Spleen (tissue), 11 donors: ENCODE measurements at regions not wholly inside any gene's neighbourhood (a gene's known extent, or its start where the extent isn't known, plus 50 kb on each side); places are given as distances from the start of the nearest gene placed in this dataset.

Experiments
- DNase-seq: peaks from one replicate; pipeline ENCODE4 v3.0.0-alpha.2; 2020
- H3K27ac ChIP-seq, 8 donors: fragments of 200-600 bp; sonication (generic) in 7 of 8; 1 replicate in 4 of 8; 2 replicates in 4 of 8; pipeline versions ENCODE4 v1.5.0 to v1.8.0; 2016 to 2021; ENCODE audit warnings: inconsistent platforms in 4 of 8, mild to moderate bottlenecking in 4 of 8, moderate library complexity in 1 of 8
- H3K27me3 ChIP-seq, 7 donors: fragments of 200-600 bp; sonication (generic) in 6 of 7; replicated peaks in 1 of 7; 1 replicate in 4 of 7; 2 replicates in 3 of 7; pipeline versions ENCODE4 v1.5.0 to v1.8.0; 2016 to 2021; ENCODE audit warnings: inconsistent platforms in 3 of 7, mild to moderate bottlenecking in 1 of 7
- H3K36me3 ChIP-seq, 6 donors: fragments of 200-600 bp; sonication (generic) in 5 of 6; 1 replicate in 4 of 6; 2 replicates in 2 of 6; pipeline versions ENCODE4 v1.5.0 to v1.8.0; 2016 to 2021; ENCODE audit warnings: inconsistent platforms in 2 of 6
- H3K4me1 ChIP-seq, 6 donors: fragments of 200-600 bp; sonication (generic) in 5 of 6; 1 replicate in 3 of 6; 2 replicates in 3 of 6; pipeline versions ENCODE4 v1.5.0 to v1.8.0; 2016 to 2021; ENCODE audit warnings: inconsistent platforms in 3 of 6
- H3K4me3 ChIP-seq, 8 donors: fragments of 200-600 bp; sonication (generic) in 7 of 8; 1 replicate in 4 of 8; 2 replicates in 4 of 8; pipeline versions ENCODE4 v1.5.0 to v1.8.0; 2016 to 2021; ENCODE audit warnings: inconsistent platforms in 4 of 8, mild to moderate bottlenecking in 4 of 8, moderate library complexity in 2 of 8
- H3K9me3 ChIP-seq, 8 donors: fragments of 200-600 bp; sonication (generic) in 7 of 8; 1 replicate in 4 of 8; 2 replicates in 4 of 8; pipeline versions ENCODE4 v1.5.0 to v1.8.0; 2016 to 2021; ENCODE audit warnings: inconsistent platforms in 4 of 8
- CTCF ChIP-seq, 11 experiments: fragments of 200-600 bp in 7 of 11; fragments of 450-650 bp in 4 of 11; sonication (generic) in 4 of 11; IDR thresholded peaks in 8 of 11; conservative IDR thresholded peaks in 3 of 11; 1 replicate in 7 of 11; 2 replicates in 4 of 11; pipeline versions ENCODE4 v1.4.0 to v1.8.0; 2016 to 2021; ENCODE audit warnings: antibody characterized with exemption in 11 of 11, inconsistent platforms in 4 of 11, mild to moderate bottlenecking in 1 of 11
- POLR2A ChIP-seq, 3 donors: fragments of 450-650 bp; IDR thresholded peaks; one replicate each; pipeline ENCODE4 v1.5.1; 2017; ENCODE audit warnings: antibody characterized with exemption in 3 of 3, mild to moderate bottlenecking in 1 of 3
- POLR2AphosphoS5 ChIP-seq, 3 donors: sonication (generic); formaldehyde crosslinking; IDR thresholded peaks; one replicate each; pipeline ENCODE4 v1.5.1; 2017; ENCODE audit warnings: antibody characterized with exemption in 3 of 3
- WGBS, 5 donors: extraction: QIAGEN DNeasy Blood & Tissue Kit in 3 of 5; methylation state at CpG; one replicate each; pipeline versions ENCODE4 v1.1.5 to v1.1.7; 2013 to 2018; 5-methylcytosine and 5-hydroxymethylcytosine counted together
- intact Hi-C: fragments of 100-400 bp; cut with DNase I; formaldehyde crosslinking; loops from one replicate; pipeline ENCODE4 v1.15.0; 2023; ENCODE audit warnings: low total_unique reads
- donor health status: healthy with polysubstance abuse.
- donor health status: DM: no; HTN: no; CAD: no; lungs with moderate emphysema.
- donor health status: DM: no; HTN: no; CAD: no.
- donor health status: Bipolar disorder and iron deficiency.
- donor health status: healthy.
- donor health status: DM: no; HTN: no; CAD: no.
- donor health status: DM: yes; HTN: yes; CAD: no.

- no peaks in the 10 kb centered on the region for H3K27me3 ChIP-seq
- no peaks in the 10 kb centered on the region for H3K4me1 ChIP-seq
- H3K36me3 ChIP-seq: no peaks in the 10 kb centered on the region
- H3K27ac ChIP-seq: no peak overlapping the region
- TF ChIP-seq POLR2A (IDR thresholded peaks at IDR 0.05) (no peak), CTCF (IDR thresholded peaks at IDR 0.05 in 8 of 11, conservative IDR thresholded peaks at IDR 0.05 in 3 of 11) (no peak), POLR2AphosphoS5 (IDR thresholded peaks at IDR 0.05) (no peak)
- peaks cover 0 to 12% (median 0%) of the 10 kb centered on the region in 8 donors for H3K9me3 ChIP-seq
- no peak overlapping the region for H3K4me3 ChIP-seq
- intact Hi-C loops: no loop called here
- DNase-seq: no peak
- 61 to 82% (median 77%) methylated on average over 1 of the region's 1 CpG for whole genome bisulfite sequencing, 5 donors
These were observed 756.7 kb downstream of the GATA3 start for GRCh38 chr10:8811201-8811600.

- Histone ChIP-seq H3K4me3 (no peak overlapping the region), H3K36me3 (no peaks in the 10 kb centered on the region), H3K9me3 (peaks cover 0 to 5% (median 0%) of the 10 kb centered on the region in 8 donors), H3K27ac (no peak overlapping the region), H3K4me1 (no peaks in the 10 kb centered on the region), H3K27me3 (no peaks in the 10 kb centered on the region)
- TF ChIP-seq POLR2AphosphoS5 (IDR thresholded peaks at IDR 0.05) (no peak), POLR2A (IDR thresholded peaks at IDR 0.05) (no peak), CTCF (IDR thresholded peaks at IDR 0.05 in 8 of 11, conservative IDR thresholded peaks at IDR 0.05 in 3 of 11) (no peak)
- WGBS, 5 donors: 58 to 70% (median 67%) methylated on average over 2 of the region's 2 CpGs
- no peak for DNase-seq
- intact Hi-C loops: no loop called here
These were observed 761.5 kb downstream of the GATA3 start for GRCh38 chr10:8815969-8816368.

- Histone ChIP-seq H3K4me3 (no peak overlapping the region), H3K4me1 (no peaks in the 10 kb centered on the region), H3K27me3 (no peaks in the 10 kb centered on the region), H3K27ac (no peak overlapping the region), H3K36me3 (no peaks in the 10 kb centered on the region), H3K9me3 (no peaks in the 10 kb centered on the region)
- intact Hi-C loops: no loop called here
- no peak for DNase-seq
- WGBS, 5 donors: 51 to 72% (median 61%) methylated on average over 2 of the region's 2 CpGs
- TF ChIP-seq POLR2A (IDR thresholded peaks at IDR 0.05) (no peak), POLR2AphosphoS5 (IDR thresholded peaks at IDR 0.05) (no peak), CTCF (IDR thresholded peaks at IDR 0.05 in 8 of 11, conservative IDR thresholded peaks at IDR 0.05 in 3 of 11) (no peak)
These were observed 762.8 kb downstream of the GATA3 start for GRCh38 chr10:8817299-8817698.

GRCh38 chr10:8825611-8826010, 771.1 kb downstream of the GATA3 start:
- Histone ChIP-seq H3K36me3 (no peaks in the 10 kb centered on the region), H3K4me1 (no peaks in the 10 kb centered on the region), H3K9me3 (no peaks in the 10 kb centered on the region), H3K27ac (no peak overlapping the region), H3K27me3 (no peaks in the 10 kb centered on the region), H3K4me3 (no peak overlapping the region)
- intact Hi-C loops: no loop called here
- TF ChIP-seq POLR2A (IDR thresholded peaks at IDR 0.05) (no peak), POLR2AphosphoS5 (IDR thresholded peaks at IDR 0.05) (no peak), CTCF (IDR thresholded peaks at IDR 0.05 in 8 of 11, conservative IDR thresholded peaks at IDR 0.05 in 3 of 11) (no peak)
- 79 to 96% (median 84%) methylated on average over 8 of the region's 8 CpGs for WGBS, 5 donors
- DNase-seq: no peak
